Body of pancreas (tissue), 4 donors: ENCODE measurements at regions not wholly inside any gene's neighbourhood (a gene's known extent, or its start where the extent isn't known, plus 50 kb on each side); places are given as distances from the start of the nearest gene placed in this dataset.

Experiments
- ATAC-seq: fragments of 150-250 bp; one replicate; pipeline ENCODE4 v1.9.1; 2016
- DNase-seq, 4 donors: peaks; one replicate each; pipeline ENCODE4 v3.0.0-alpha.2; 2019
- H3K27ac ChIP-seq, 4 donors: fragments of 200-600 bp; sonication (generic); 1 replicate in 3 of 4; 2 replicates in 1 of 4; pipeline versions ENCODE4 v1.5.1 to v1.6.1; 2016 to 2019; ENCODE audit warnings: mild to moderate bottlenecking in 1 of 4, mixed read lengths in 1 of 4, moderate library complexity in 1 of 4
- H3K27me3 ChIP-seq, 2 donors: fragments of 200-600 bp; sonication (generic); one replicate each; pipeline ENCODE4 v1.6.0; 2016; ENCODE audit warnings: mild to moderate bottlenecking in 1 of 2
- H3K36me3 ChIP-seq, 2 donors: fragments of 200-600 bp; sonication (generic); replicated peaks in 1 of 2; 2 replicates each; pipeline ENCODE4 v1.5.1; 2016; ENCODE audit warnings: low read depth in 2 of 2; ENCODE audit not compliant: insufficient read depth in 1 of 2
- H3K4me1 ChIP-seq: fragments of 200-600 bp; sonication (generic); one replicate; pipeline ENCODE4 v1.6.0; 2016
- H3K4me3 ChIP-seq, 2 donors: fragments of 200-600 bp; sonication (generic); 1 replicate in 1 of 2; 2 replicates in 1 of 2; pipeline ENCODE4 v1.5.1; 2016 to 2019
- H3K9me3 ChIP-seq, 3 donors: fragments of 200-600 bp; sonication (generic); 1 replicate in 2 of 3; 2 replicates in 1 of 3; pipeline ENCODE4 v1.5.1; 2016
- CTCF ChIP-seq, 7 experiments: fragments of 450-650 bp in 4 of 7; fragments of 200-600 bp in 3 of 7; sonication (generic) in 3 of 7; IDR thresholded peaks; one replicate each; pipeline ENCODE4 v1.5.1; 2016 to 2019; ENCODE audit warnings: antibody characterized with exemption in 7 of 7
- POLR2A ChIP-seq, 3 donors: fragments of 450-650 bp; IDR thresholded peaks; one replicate each; pipeline ENCODE4 v1.6.1; 2016; ENCODE audit warnings: antibody characterized with exemption in 3 of 3, mild to moderate bottlenecking in 2 of 3
- WGBS, 2 donors: methylation state at CpG; one replicate each; pipeline ENCODE4 v1.1.5; 2017; 5-methylcytosine and 5-hydroxymethylcytosine counted together
- intact Hi-C: fragments of 100-400 bp; cut with DNase I; formaldehyde crosslinking; loops from one replicate; pipeline ENCODE4 v1.15.1; 2023

- H3K27me3 ChIP-seq = no peaks in the 10 kb centered on the region
- WGBS, 2 donors = 71 to 88% methylated on average over 9 to 14 of the region's 20 CpGs
- H3K36me3 ChIP-seq = no peaks in the 10 kb centered on the region
- no peak for ATAC-seq
- H3K4me3 ChIP-seq = no peak overlapping the region
- no peak for TF ChIP-seq POLR2A (IDR thresholded peaks at IDR 0.05)
- no peak for TF ChIP-seq CTCF (IDR thresholded peaks at IDR 0.05)
- peaks cover 0 to 9% (median 0%) of the 10 kb centered on the region in 3 donors for H3K9me3 ChIP-seq
- no peak overlapping the region for H3K27ac ChIP-seq
- intact Hi-C loops = no loop called here
- no peak for DNase-seq
- H3K4me1 ChIP-seq = no peaks in the 10 kb centered on the region
Observed at GRCh38 chr10:37634351-37634880, 223.0 kb downstream of the ZNF248 start.

- intact Hi-C loops = no loop called here
- Histone ChIP-seq H3K4me3 (no peak overlapping the region), H3K27ac (no peak overlapping the region), H3K36me3 (no peaks in the 10 kb centered on the region), H3K9me3 (peaks cover 0 to 9% (median 0%) of the 10 kb centered on the region in 3 donors), H3K27me3 (no peaks in the 10 kb centered on the region), H3K4me1 (no peaks in the 10 kb centered on the region)
- TF ChIP-seq CTCF (IDR thresholded peaks at IDR 0.05) (no peak), POLR2A (IDR thresholded peaks at IDR 0.05) (no peak)
- no peak for ATAC-seq
- no peak for DNase-seq
- 71% methylated on average over 2 of the region's 2 CpGs for WGBS, 2 donors
Observed at GRCh38 chr10:37632641-37633040, 224.8 kb downstream of the ZNF248 start.

GRCh38 chr10:37623506-37623905, 233.9 kb downstream of the ZNF248 start:
- no peak for TF ChIP-seq POLR2A (IDR thresholded peaks at IDR 0.05)
- H3K27me3 ChIP-seq = no peaks in the 10 kb centered on the region
- no peaks in the 10 kb centered on the region for H3K9me3 ChIP-seq
- H3K27ac ChIP-seq = no peak overlapping the region
- no peaks in the 10 kb centered on the region for H3K36me3 ChIP-seq
- no peaks in the 10 kb centered on the region for H3K4me1 ChIP-seq
- intact Hi-C loops = no loop called here
- no peak for DNase-seq
- ATAC-seq = no peak
- 36 to 42% methylated on average over 5 of the region's 5 CpGs for WGBS, 2 donors
- no peak overlapping the region for H3K4me3 ChIP-seq

- H3K4me3 ChIP-seq = no peak overlapping the region
- DNase-seq (no peak), ATAC-seq (no peak)
- no peaks in the 10 kb centered on the region for H3K9me3 ChIP-seq
- no peak overlapping the region for H3K27ac ChIP-seq
- no peaks in the 10 kb centered on the region for H3K36me3 ChIP-seq
- H3K27me3 ChIP-seq = no peaks in the 10 kb centered on the region
- 26 to 42% methylated on average over 3 of the region's 3 CpGs for WGBS, 2 donors
- intact Hi-C loops = no loop called here
- TF ChIP-seq POLR2A (IDR thresholded peaks at IDR 0.05) (no peak), CTCF (IDR thresholded peaks at IDR 0.05) (no peak)
- no peaks in the 10 kb centered on the region for H3K4me1 ChIP-seq
Observed at GRCh38 chr10:37619336-37619735, 238.1 kb downstream of the ZNF248 start.

GRCh38 chr10:37588299-37588698, 269.1 kb downstream of the ZNF248 start:
- DNase-seq = no peak
- intact Hi-C loops = no loop called here
- no peak overlapping the region for H3K27ac ChIP-seq
- no peaks in the 10 kb centered on the region for H3K9me3 ChIP-seq
- WGBS, 2 donors = 51 to 52% methylated on average over 6 of the region's 6 CpGs
- H3K36me3 ChIP-seq = no peaks in the 10 kb centered on the region
- ATAC-seq = no peak
- no peaks in the 10 kb centered on the region for H3K27me3 ChIP-seq
- TF ChIP-seq POLR2A (IDR thresholded peaks at IDR 0.05) = no peak
- TF ChIP-seq CTCF (IDR thresholded peaks at IDR 0.05) = no peak
- H3K4me1 ChIP-seq = no peaks in the 10 kb centered on the region
- no peak overlapping the region for H3K4me3 ChIP-seq
